HepG2 (cell line): ENCODE measurements at regions not wholly inside any gene's neighbourhood (a gene's known extent, or its start where the extent isn't known, plus 50 kb on each side); places are given as distances from the start of the nearest gene placed in this dataset.

Experiments used
- ATAC-seq: fragments of 200-7000 bp; cut with Tn5 transposase; 3 replicates; pipeline ENCODE4 v1.9.1; 2020; ENCODE audit warnings: mild to moderate bottlenecking, moderate library complexity
- BruUV-seq: library from RNA; stranded (reverse); fragments of 400-500 nt; replicated peaks from 2 replicates; lab custom pipeline; 2021; lab: Mats Ljungman, UMichigan
- CTCF ChIA-PET: fragments of 300-600 bp; formaldehyde crosslinking; extraction: SDS; loops from one replicate; lab custom pipeline; 2021; ENCODE audit warnings: low total read pairs, inconsistent platforms, low intra/inter-chr PET ratio; lab: Yijun Ruan, JAX
- POLR2A ChIA-PET: fragments of 350-600 bp; sonication (Branson Sonifier 250); formaldehyde crosslinking; loops from one replicate; lab custom pipeline; 2020; ENCODE audit warnings: antibody characterized with exemption, inconsistent platforms; lab: Yijun Ruan, JAX
- DNase-seq: peaks from one replicate; pipeline ENCODE4 v3.0.0-alpha.2; 2015; ENCODE audit warnings: low spot score
- FAIRE-seq: peaks from 3 replicates; lab custom pipeline; 2011; peaks lifted over from hg19 to GRCh38; lab: Jason Lieb, UNC
- H2AFZ ChIP-seq: one replicate; pipeline ENCODE4 v1.6.1; 2011; ENCODE audit warnings: low read length, inconsistent platforms
- H3K27ac ChIP-seq: fragments of 300-600 bp; 3 replicates; pipeline ENCODE4 v1.8.0; 2011; ENCODE audit warnings: mixed run types, mild to moderate bottlenecking, mixed read lengths, low read length, inconsistent platforms; ENCODE audit not compliant: insufficient read depth; ENCODE audit errors: extremely low read length
- H3K27me3 ChIP-seq, 2 experiments: fragments of 200-600 bp in 1 of 2; 2 replicates in 1 of 2; 3 replicates in 1 of 2; pipeline versions ENCODE4 v1.6.0 to v1.8.0; 2011; ENCODE audit warnings: low read length in 2 of 2, mild to moderate bottlenecking in 2 of 2, moderate library complexity in 2 of 2, inconsistent platforms in 1 of 2; ENCODE audit not compliant: insufficient read depth in 2 of 2, control insufficient read depth in 1 of 2
- H3K36me3 ChIP-seq, 2 experiments: fragments of 200-600 bp in 1 of 2; replicated peaks in 1 of 2; 2 replicates in 1 of 2; 3 replicates in 1 of 2; pipeline versions ENCODE4 v1.5.1 to v1.8.0; 2011; ENCODE audit warnings: low read length in 2 of 2, inconsistent platforms in 1 of 2; ENCODE audit not compliant: insufficient read depth in 2 of 2, control insufficient read depth in 1 of 2
- H3K4me1 ChIP-seq: 2 replicates; pipeline ENCODE4 v1.5.1; 2012; ENCODE audit warnings: low read length, inconsistent platforms; ENCODE audit not compliant: insufficient read depth
- H3K4me2 ChIP-seq: 2 replicates; pipeline ENCODE4 v1.6.0; 2011; ENCODE audit warnings: low read depth, low read length, inconsistent platforms
- H3K4me3 ChIP-seq, 3 experiments: fragments of 200-600 bp in 1 of 3; sonication (generic), shearing (Covaris generic) in 1 of 3; replicated peaks in 1 of 3; 2 replicates each; pipeline ENCODE4 v1.5.1; 2011 to 2016; ENCODE audit warnings: low read length in 3 of 3, inconsistent platforms in 2 of 3, low read depth in 2 of 3, mild to moderate bottlenecking in 2 of 3, control low read depth in 1 of 3, mixed read lengths in 1 of 3; ENCODE audit not compliant: insufficient read depth in 1 of 3
- H3K79me2 ChIP-seq: one replicate; pipeline ENCODE4 v1.6.1; 2011; ENCODE audit warnings: low read length, inconsistent platforms; ENCODE audit not compliant: insufficient read depth
- H3K9ac ChIP-seq: 2 replicates; pipeline ENCODE4 v1.6.0; 2011; ENCODE audit warnings: mild to moderate bottlenecking, low read depth, low read length, inconsistent platforms; ENCODE audit not compliant: insufficient read depth
- H3K9me3 ChIP-seq: 2 replicates; pipeline ENCODE4 v1.5.1; 2012; ENCODE audit warnings: mild to moderate bottlenecking, low read length
- H4K20me1 ChIP-seq: 2 replicates; pipeline ENCODE4 v1.6.0; 2011; ENCODE audit warnings: inconsistent platforms, mild to moderate bottlenecking, low read length, moderate library complexity; ENCODE audit not compliant: insufficient read depth
- EED ChIP-seq: sonication (generic); formaldehyde crosslinking; IDR thresholded peaks from 2 replicates; pipeline ENCODE4 v1.5.0; 2020; ENCODE audit warnings: mild to moderate bottlenecking, missing genetic modification reagents
- FOXA1 ChIP-seq, 2 experiments: fragments of 450-650 bp in 1 of 2; sonication (generic) in 1 of 2; formaldehyde crosslinking in 1 of 2; IDR thresholded peaks; 2 replicates each; pipeline versions ENCODE4 v1.4.0 to v1.6.1; 2016 to 2020; ENCODE audit warnings: missing genetic modification reagents in 1 of 2
- HCFC1 ChIP-seq: fragments of 150-350 bp; IDR thresholded peaks from 2 replicates; pipeline ENCODE4 v1.6.1; 2014; ENCODE audit warnings: low read depth, low read length
- MAZ ChIP-seq, 2 experiments: sonication (generic) in 1 of 2; formaldehyde crosslinking in 1 of 2; IDR thresholded peaks; 2 replicates each; pipeline versions ENCODE4 v1.5.0 to v1.6.1; 2012 to 2020; ENCODE audit warnings: low read depth in 2 of 2, mild to moderate bottlenecking in 2 of 2, borderline replicate concordance in 1 of 2, improper control_type of control experiment in 1 of 2, low read length in 1 of 2, missing genetic modification reagents in 1 of 2, moderate library complexity in 1 of 2
- MBD4 ChIP-seq: IDR thresholded peaks from 2 replicates; pipeline ENCODE4 v1.6.1; 2012; ENCODE audit warnings: low read length, inconsistent platforms, borderline replicate concordance
- RFXAP ChIP-seq: sonication (generic); formaldehyde crosslinking; IDR thresholded peaks from 2 replicates; pipeline ENCODE4 v1.4.0; 2020; ENCODE audit warnings: missing genetic modification reagents, borderline replicate concordance
- ZC3H13 ChIP-seq: sonication (generic); formaldehyde crosslinking; IDR thresholded peaks from 2 replicates; pipeline ENCODE4 v1.8.1; 2023; ENCODE audit warnings: mild to moderate bottlenecking, missing genetic modification reagents, moderate library complexity
- ZNF20 ChIP-seq: sonication (generic); formaldehyde crosslinking; IDR thresholded peaks from 2 replicates; pipeline ENCODE4 v1.4.0; 2020; ENCODE audit warnings: mild to moderate bottlenecking, moderate library complexity, missing genetic modification reagents
- ZNF264 ChIP-seq: sonication (generic); formaldehyde crosslinking; IDR thresholded peaks from 2 replicates; pipeline ENCODE4 v1.4.0; 2020; ENCODE audit warnings: missing genetic modification reagents
- ZSCAN30 ChIP-seq: sonication (generic); formaldehyde crosslinking; IDR thresholded peaks from 2 replicates; pipeline ENCODE4 v1.5.0; 2020; ENCODE audit warnings: mild to moderate bottlenecking, missing genetic modification reagents
- ZZZ3 ChIP-seq: sonication (generic); formaldehyde crosslinking; IDR thresholded peaks from 2 replicates; pipeline ENCODE4 v1.4.0; 2020; ENCODE audit warnings: missing genetic modification reagents, mild to moderate bottlenecking, borderline replicate concordance
- WGBS: methylation state at CpG from one replicate; pipeline ENCODE4 v1.1.6; 2017; ENCODE audit warnings: low lambda C conversion rate; 5-methylcytosine and 5-hydroxymethylcytosine counted together
- in situ Hi-C: cut with HindIII; loops from 2 replicates; pipeline ENCODE4 v1.10.0; 2017; ENCODE audit warnings: low pct_unique_long_range_greater_than_20kb; ENCODE audit not compliant: extremely low pct_ligation_motif_present
- intact Hi-C: fragments of 100-400 bp; cut with micrococcal nuclease; formaldehyde crosslinking; loops from one replicate; pipeline ENCODE4 v1.10.0; 2022; ENCODE audit not compliant: unreplicated experiment
- TF ChIP-seq, protein P1 (sequence below): sonication (generic); formaldehyde crosslinking; IDR thresholded peaks from 2 replicates; pipeline ENCODE4 v1.5.0; 2020; ENCODE audit warnings: mild to moderate bottlenecking, missing genetic modification reagents
- TF ChIP-seq, protein P2 (sequence below): sonication (generic); formaldehyde crosslinking; IDR thresholded peaks from 2 replicates; pipeline ENCODE4 v1.4.0; 2020; ENCODE audit warnings: missing genetic modification reagents, low read depth, mild to moderate bottlenecking, borderline replicate concordance
- TF ChIP-seq, protein P3 (sequence below): sonication (generic); formaldehyde crosslinking; IDR thresholded peaks from 2 replicates; pipeline ENCODE4 v1.5.0; 2020; ENCODE audit warnings: missing genetic modification reagents

DNA sequence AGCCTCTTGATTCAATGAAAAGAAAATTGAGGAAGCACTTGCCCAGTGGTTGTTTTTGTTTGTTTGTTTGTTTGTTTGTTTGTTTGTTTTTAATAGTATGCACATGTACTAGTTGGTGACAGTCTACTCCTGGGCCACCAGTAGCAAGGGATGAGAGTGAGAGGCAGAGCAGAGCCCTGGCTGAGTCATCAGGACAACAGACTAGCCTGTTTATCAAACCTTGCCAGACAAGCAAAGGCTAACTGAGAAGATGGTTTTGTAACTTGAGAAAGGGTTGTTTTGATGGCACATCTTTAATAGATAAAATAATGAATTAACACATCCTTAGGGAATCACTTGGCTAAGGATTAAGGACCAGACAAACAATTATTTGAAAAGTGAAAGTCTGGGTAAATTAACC, 78.1 kb downstream of the INHBA start (continued):
- TF ChIP-seq, protein P1, sequence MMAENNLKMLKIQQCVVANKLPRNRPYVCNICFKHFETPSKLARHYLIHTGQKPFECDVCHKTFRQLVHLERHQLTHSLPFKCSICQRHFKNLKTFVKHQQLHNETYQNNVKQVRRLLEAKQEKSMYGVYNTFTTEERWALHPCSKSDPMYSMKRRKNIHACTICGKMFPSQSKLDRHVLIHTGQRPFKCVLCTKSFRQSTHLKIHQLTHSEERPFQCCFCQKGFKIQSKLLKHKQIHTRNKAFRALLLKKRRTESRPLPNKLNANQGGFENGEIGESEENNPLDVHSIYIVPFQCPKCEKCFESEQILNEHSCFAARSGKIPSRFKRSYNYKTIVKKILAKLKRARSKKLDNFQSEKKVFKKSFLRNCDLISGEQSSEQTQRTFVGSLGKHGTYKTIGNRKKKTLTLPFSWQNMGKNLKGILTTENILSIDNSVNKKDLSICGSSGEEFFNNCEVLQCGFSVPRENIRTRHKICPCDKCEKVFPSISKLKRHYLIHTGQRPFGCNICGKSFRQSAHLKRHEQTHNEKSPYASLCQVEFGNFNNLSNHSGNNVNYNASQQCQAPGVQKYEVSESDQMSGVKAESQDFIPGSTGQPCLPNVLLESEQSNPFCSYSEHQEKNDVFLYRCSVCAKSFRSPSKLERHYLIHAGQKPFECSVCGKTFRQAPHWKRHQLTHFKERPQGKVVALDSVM (CRISPR knock-in tag) = no peak
- no peak for TF ChIP-seq ZSCAN30 (CRISPR knock-in tag)
- TF ChIP-seq, protein P2, sequence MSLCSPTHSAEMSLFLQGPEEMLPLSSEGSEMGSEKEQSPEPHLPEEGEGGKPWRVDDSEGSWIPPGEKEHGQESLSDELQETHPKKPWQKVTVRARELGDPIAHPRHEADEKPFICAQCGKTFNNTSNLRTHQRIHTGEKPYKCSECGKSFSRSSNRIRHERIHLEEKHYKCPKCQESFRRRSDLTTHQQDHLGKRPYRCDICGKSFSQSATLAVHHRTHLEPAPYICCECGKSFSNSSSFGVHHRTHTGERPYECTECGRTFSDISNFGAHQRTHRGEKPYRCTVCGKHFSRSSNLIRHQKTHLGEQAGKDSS = no peak

DNA sequence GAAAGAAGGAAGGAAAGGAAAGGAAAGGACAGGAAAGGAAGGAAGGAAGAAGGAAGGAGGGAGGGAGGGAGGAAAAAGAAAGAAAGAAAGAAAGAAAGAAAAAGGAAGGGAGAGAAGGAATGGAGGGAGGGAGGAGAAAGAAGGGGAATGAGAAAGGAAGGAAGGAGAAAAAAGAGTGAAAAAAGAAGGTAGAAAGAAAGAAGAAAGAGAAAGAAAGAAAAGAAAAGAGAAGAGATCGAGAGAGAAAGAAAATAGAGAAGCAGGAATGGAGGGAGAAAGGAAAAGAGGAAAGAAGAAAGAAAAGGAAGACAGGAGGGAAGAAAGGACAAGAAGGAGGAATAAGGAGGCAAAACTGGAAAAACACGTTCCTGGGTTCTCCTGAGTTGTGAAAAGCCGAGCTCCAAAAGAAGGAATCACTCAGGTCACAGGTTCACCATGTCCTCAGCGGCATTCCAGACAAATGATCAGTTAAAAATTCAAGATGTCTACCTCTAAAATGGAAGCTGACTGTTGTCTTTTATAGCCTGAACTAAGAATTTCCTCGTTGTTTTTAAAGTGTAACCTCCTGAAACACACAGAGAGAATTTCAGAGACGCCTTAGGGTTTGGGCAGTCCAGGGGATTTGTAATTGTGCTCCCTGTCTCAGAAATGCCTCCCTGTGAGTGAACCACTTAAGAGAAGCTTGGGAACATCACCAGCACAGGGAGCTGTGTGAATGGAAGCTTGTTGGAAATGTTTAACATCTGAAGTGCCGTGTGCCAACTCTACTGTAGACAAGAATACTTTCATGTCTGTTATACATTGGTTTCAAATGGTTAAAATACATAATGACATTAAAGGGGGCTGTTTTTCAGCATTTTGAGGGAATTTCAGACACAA, 80.7 kb downstream of the INHBA start:
- in situ Hi-C loops = no loop called here

More for the DNA sequence above, 80.7 kb downstream of the INHBA start:
- H2AFZ ChIP-seq = no peak overlapping the region
- no peak overlapping the region for H3K4me3 ChIP-seq
- H3K4me2 ChIP-seq = no peak overlapping the region
- intact Hi-C loops = no loop called here
- H3K36me3 ChIP-seq = no peaks in the 10 kb centered on the region
- DNase-seq (no peak), ATAC-seq (no peak), FAIRE-seq (no peak)
- H3K9me3 ChIP-seq = peaks cover 64% of the 10 kb centered on the region
- POLR2A ChIA-PET = no interaction called here
- no peaks in the 10 kb centered on the region for H3K79me2 ChIP-seq
- CTCF ChIA-PET = no interaction called here
- no peaks in the 10 kb centered on the region for H3K27me3 ChIP-seq
- 8% methylated on average over 7 of the region's 7 CpGs for WGBS
- H3K9ac ChIP-seq = no peak overlapping the region
- no TSS peak for BruUV-seq
- TF ChIP-seq MBD4 (no peak), EED (CRISPR knock-in tag) (no peak), MAZ (IDR thresholded peaks at IDR 0.05; ENCODE audit: borderline replicate concordance, low read depth, low read length) (no peak), MAZ (CRISPR knock-in tag; IDR thresholded peaks at IDR 0.05; ENCODE audit: low read depth) (no peak), ZC3H13 (CRISPR knock-in tag) (no peak), ZNF20 (CRISPR knock-in tag) (no peak), RFXAP (CRISPR knock-in tag) (no peak), FOXA1 (IDR thresholded peaks at IDR 0.05) (no peak), FOXA1 (CRISPR knock-in tag; IDR thresholded peaks at IDR 0.05) (no peak), HCFC1 (no peak), ZZZ3 (no peak), ZNF264 (CRISPR knock-in tag) (no peak)
- TF ChIP-seq, protein P3, sequence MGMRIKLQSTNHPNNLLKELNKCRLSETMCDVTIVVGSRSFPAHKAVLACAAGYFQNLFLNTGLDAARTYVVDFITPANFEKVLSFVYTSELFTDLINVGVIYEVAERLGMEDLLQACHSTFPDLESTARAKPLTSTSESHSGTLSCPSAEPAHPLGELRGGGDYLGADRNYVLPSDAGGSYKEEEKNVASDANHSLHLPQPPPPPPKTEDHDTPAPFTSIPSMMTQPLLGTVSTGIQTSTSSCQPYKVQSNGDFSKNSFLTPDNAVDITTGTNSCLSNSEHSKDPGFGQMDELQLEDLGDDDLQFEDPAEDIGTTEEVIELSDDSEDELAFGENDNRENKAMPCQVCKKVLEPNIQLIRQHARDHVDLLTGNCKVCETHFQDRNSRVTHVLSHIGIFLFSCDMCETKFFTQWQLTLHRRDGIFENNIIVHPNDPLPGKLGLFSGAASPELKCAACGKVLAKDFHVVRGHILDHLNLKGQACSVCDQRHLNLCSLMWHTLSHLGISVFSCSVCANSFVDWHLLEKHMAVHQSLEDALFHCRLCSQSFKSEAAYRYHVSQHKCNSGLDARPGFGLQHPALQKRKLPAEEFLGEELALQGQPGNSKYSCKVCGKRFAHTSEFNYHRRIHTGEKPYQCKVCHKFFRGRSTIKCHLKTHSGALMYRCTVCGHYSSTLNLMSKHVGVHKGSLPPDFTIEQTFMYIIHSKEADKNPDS (CRISPR knock-in tag) = no peak
- no peaks in the 10 kb centered on the region for H3K4me1 ChIP-seq
- no peaks in the 10 kb centered on the region for H4K20me1 ChIP-seq
- no peak overlapping the region for H3K27ac ChIP-seq
